Fibroblast of upper back skin (primary cell): ENCODE measurements at regions not wholly inside any gene's neighbourhood (a gene's known extent, or its start where the extent isn't known, plus 50 kb on each side); places are given as distances from the start of the nearest gene placed in this dataset.
"Not testable (repeated sequence)": the region's sequence is repeated elsewhere in the genome, so short reads cannot be mapped to it uniquely, and the experiment has no call there.

Experiments
- DNase-seq: peaks from one replicate; pipeline ENCODE4 v3.0.0-alpha.2; 2013

- DNase-seq = no peak
These were observed 59.9 kb upstream of the MRPS9 start for GRCh38 chr2:104977958-104978357.

DNA sequence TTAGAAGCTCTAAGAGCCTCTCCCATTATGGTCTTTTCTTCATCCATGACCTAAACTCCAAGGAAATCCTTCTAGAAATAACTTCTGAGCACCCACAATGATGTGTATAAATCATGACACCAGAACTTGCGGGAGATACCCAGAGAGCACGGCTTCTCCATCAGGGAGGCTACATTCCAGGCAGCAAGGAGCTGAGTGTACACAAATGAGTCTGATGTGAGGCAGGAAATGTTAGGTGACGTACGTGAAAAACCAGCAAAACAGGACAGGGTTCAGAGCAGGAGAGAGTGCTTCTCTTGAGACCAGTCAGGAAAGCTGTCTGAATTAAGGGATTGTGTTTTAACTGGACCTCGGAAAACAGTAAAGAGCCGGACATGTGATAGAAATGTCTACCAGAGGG lies 58.1 kb upstream of the MRPS9 start:
- not testable (repeated sequence) for DNase-seq

DNA sequence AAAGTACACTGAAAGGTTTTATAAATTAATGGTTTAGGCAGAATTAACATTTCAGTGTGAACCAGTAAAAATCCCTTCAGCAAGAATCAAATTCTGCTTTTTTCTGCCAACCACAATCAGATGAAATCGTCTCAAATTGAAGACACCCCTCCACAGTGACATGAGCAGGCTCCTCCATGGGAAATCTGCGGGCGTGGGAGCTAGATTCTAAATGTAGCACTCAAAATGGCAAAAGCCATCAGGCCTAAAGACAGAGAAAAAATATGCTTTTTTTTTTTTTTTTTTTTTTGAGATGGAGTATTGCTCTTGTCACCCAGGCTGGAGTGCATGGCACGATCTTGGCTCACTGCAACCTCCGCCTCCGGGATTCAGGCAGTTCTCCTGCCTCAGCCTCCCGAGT lies 55.8 kb upstream of the MRPS9 start:
- DNase-seq = no peak
